Transverse colon (tissue), 4 donors: ENCODE measurements at regions not wholly inside any gene's neighbourhood (a gene's known extent, or its start where the extent isn't known, plus 50 kb on each side); places are given as distances from the start of the nearest gene placed in this dataset.

Source experiments
- DNase-seq: peaks from one replicate; pipeline ENCODE4 v3.0.0-alpha.2; 2019
- H3K27ac ChIP-seq, 4 donors: fragments of 200-600 bp; sonication (generic); 2 replicates each; pipeline ENCODE4 v1.5.1; 2016 to 2018; ENCODE audit warnings: inconsistent platforms in 4 of 4
- H3K27me3 ChIP-seq: fragments of 200-600 bp; sonication (generic); 2 replicates; pipeline ENCODE4 v1.5.1; 2017; ENCODE audit warnings: inconsistent platforms
- H3K36me3 ChIP-seq, 4 donors: fragments of 200-600 bp; sonication (generic); 2 replicates each; pipeline ENCODE4 v1.5.1; 2017 to 2019; ENCODE audit warnings: inconsistent platforms in 4 of 4
- H3K4me1 ChIP-seq, 4 donors: fragments of 200-600 bp; sonication (generic); 2 replicates each; pipeline ENCODE4 v1.5.1; 2017 to 2020; ENCODE audit warnings: inconsistent platforms in 4 of 4
- H3K4me3 ChIP-seq, 4 donors: fragments of 200-600 bp; sonication (generic); 1 replicate in 1 of 4; 2 replicates in 3 of 4; pipeline versions ENCODE4 v1.5.1 to v1.6.1; 2017 to 2019; ENCODE audit warnings: inconsistent platforms in 4 of 4
- H3K9me3 ChIP-seq, 2 donors: fragments of 200-600 bp; sonication (generic); 2 replicates each; pipeline ENCODE4 v1.5.1; 2017 to 2019; ENCODE audit warnings: inconsistent platforms in 2 of 2
- CTCF ChIP-seq, 5 experiments: fragments of 200-600 bp in 3 of 5; fragments of 450-650 bp in 2 of 5; sonication (generic) in 3 of 5; IDR thresholded peaks; 1 replicate in 2 of 5; 2 replicates in 3 of 5; pipeline ENCODE4 v1.5.1; 2016 to 2017; ENCODE audit warnings: antibody characterized with exemption in 5 of 5, inconsistent platforms in 3 of 5, mild to moderate bottlenecking in 2 of 5, moderate library complexity in 1 of 5
- EP300 ChIP-seq: sonication (generic); formaldehyde crosslinking; IDR thresholded peaks from one replicate; pipeline ENCODE4 v1.6.1; 2017; ENCODE audit warnings: antibody characterized with exemption, low read depth
- POLR2A ChIP-seq: fragments of 450-650 bp; IDR thresholded peaks from one replicate; pipeline ENCODE4 v1.6.1; 2016; ENCODE audit warnings: antibody characterized with exemption, mild to moderate bottlenecking, moderate library complexity
- POLR2AphosphoS5 ChIP-seq, 3 donors: sonication (generic); formaldehyde crosslinking; IDR thresholded peaks; one replicate each; pipeline ENCODE4 v1.6.1; 2016; ENCODE audit warnings: antibody characterized with exemption in 3 of 3
- WGBS, 2 donors: methylation state at CpG; one replicate each; pipeline ENCODE4 v1.1.5; 2018; ENCODE audit warnings: low coverage in 1 of 2; 5-methylcytosine and 5-hydroxymethylcytosine counted together
- in situ Hi-C, 4 donors: fragments of 200-750 bp; cut with MboI; loops; one replicate each; pipeline versions ENCODE4 v1.15.0 to v1.15.1; 2017; ENCODE audit warnings: low sequenced_read_pairs in 3 of 4, low pct_ligation_motif_present in 1 of 4, low pct_unique_long_range_greater_than_20kb in 1 of 4
- intact Hi-C: fragments of 100-400 bp; cut with DNase I; formaldehyde crosslinking; loops from one replicate; pipeline ENCODE4 v1.15.1; 2023; ENCODE audit warnings: low total_unique reads
- small RNA-seq, 4 donors: library from RNA; depleted of rRNA; stranded (forward); fragments of <200 nt; gene quantifications; one replicate each; pipeline ENCODE3, GENCODE V24; 2016

GRCh38 chr5:52735139-52735538, 52.6 kb upstream of the ITGA1 start:
- Histone ChIP-seq H3K4me1 (no peaks in the 10 kb centered on the region), H3K9me3 (no peaks in the 10 kb centered on the region), H3K4me3 (no peak overlapping the region), H3K27ac (no peak overlapping the region), H3K36me3 (no peaks in the 10 kb centered on the region), H3K27me3 (no peaks in the 10 kb centered on the region)
- intact Hi-C loops (no loop called here), in situ Hi-C loops (no loop called here)
- DNase-seq: no peak
- no peak for TF ChIP-seq CTCF (IDR thresholded peaks at IDR 0.05)
- TF ChIP-seq POLR2A: no peak
- TF ChIP-seq EP300: no peak
- no peak for TF ChIP-seq POLR2AphosphoS5 (IDR thresholded peaks at IDR 0.05)
- WGBS, 2 donors: 89 to 90% methylated on average over 4 of the region's 4 CpGs

Small RNA genes in the stretch of these regions (small RNA-seq; reads per million reads assigned to genes)
- 0 reads per million in 4 donors for gene RPS17P11
